DND-41 (cell line): ENCODE measurements at regions not wholly inside any gene's neighbourhood (a gene's known extent, or its start where the extent isn't known, plus 50 kb on each side); places are given as distances from the start of the nearest gene placed in this dataset.

ENCODE experiments used
- ATAC-seq: fragments of 200-7000 bp; cut with Tn5 transposase; 3 replicates; pipeline ENCODE4 v1.9.1; 2021; ENCODE audit warnings: low read depth; ENCODE audit not compliant: insufficient read depth
- DNase-seq: peaks from one replicate; pipeline ENCODE4 v3.0.0-alpha.2; 2020
- H2AFZ ChIP-seq: 2 replicates; pipeline ENCODE4 v1.6.0; 2012; ENCODE audit warnings: low read depth, low read length
- H3K27ac ChIP-seq: 2 replicates; pipeline ENCODE4 v1.5.1; 2012; ENCODE audit warnings: low read length, inconsistent platforms
- H3K27me3 ChIP-seq: fragments of 200-600 bp; sonication (generic); 2 replicates; pipeline ENCODE4 v1.6.0; 2012; ENCODE audit warnings: low read length, mild to moderate bottlenecking, inconsistent platforms; ENCODE audit not compliant: insufficient read depth, poor library complexity
- H3K36me3 ChIP-seq: 2 replicates; pipeline ENCODE4 v1.5.1; 2012; ENCODE audit warnings: low read length, inconsistent platforms; ENCODE audit not compliant: insufficient read depth
- H3K4me1 ChIP-seq: 2 replicates; pipeline ENCODE4 v1.5.1; 2012; ENCODE audit warnings: mild to moderate bottlenecking, low read length; ENCODE audit not compliant: insufficient read depth
- H3K4me2 ChIP-seq: 2 replicates; pipeline ENCODE4 v1.6.0; 2012; ENCODE audit warnings: mild to moderate bottlenecking, moderate library complexity, low read length, inconsistent platforms; ENCODE audit not compliant: insufficient read depth
- H3K4me3 ChIP-seq, 2 experiments: fragments of 200-600 bp in 1 of 2; shearing (Covaris generic) in 1 of 2; 2 replicates each; pipeline ENCODE4 v1.5.1; 2012 to 2016; ENCODE audit warnings: inconsistent platforms in 2 of 2, low read length in 2 of 2, mild to moderate bottlenecking in 2 of 2, low read depth in 1 of 2, moderate library complexity in 1 of 2
- H3K79me2 ChIP-seq: 2 replicates; pipeline ENCODE4 v1.6.0; 2012; ENCODE audit warnings: low read length, inconsistent platforms; ENCODE audit not compliant: insufficient read depth
- H3K9ac ChIP-seq: 2 replicates; pipeline ENCODE4 v1.6.0; 2012; ENCODE audit warnings: low read depth, mild to moderate bottlenecking, inconsistent platforms, low read length, moderate library complexity
- H3K9me3 ChIP-seq: 2 replicates; pipeline ENCODE4 v1.5.1; 2012; ENCODE audit warnings: low read length, moderate library complexity, mild to moderate bottlenecking, inconsistent platforms; ENCODE audit not compliant: insufficient read depth, severe bottlenecking
- H4K20me1 ChIP-seq: 2 replicates; pipeline ENCODE4 v1.6.0; 2012; ENCODE audit warnings: low read length; ENCODE audit not compliant: insufficient read depth
- CTCF ChIP-seq: IDR thresholded peaks from 2 replicates; pipeline ENCODE4 v1.5.1; 2012; ENCODE audit warnings: borderline replicate concordance, low read length, moderate library complexity, mild to moderate bottlenecking; ENCODE audit not compliant: poor library complexity, severe bottlenecking; ENCODE audit errors: extremely low read depth
- EZH2 ChIP-seq: IDR thresholded peaks from 3 replicates; pipeline ENCODE4 v1.6.1; 2012; ENCODE audit warnings: borderline replicate concordance, low read depth, mild to moderate bottlenecking, moderate library complexity, low read length, inconsistent platforms; ENCODE audit not compliant: severe bottlenecking

- TF ChIP-seq EZH2, result no peak
- H3K4me2 ChIP-seq, result no peak overlapping the region
- H4K20me1 ChIP-seq, result no peaks in the 10 kb centered on the region
- H2AFZ ChIP-seq, result peak overlapping the region; percentile 6; the same call in 1 of the 2 replicates
- no peaks in the 10 kb centered on the region for H3K79me2 ChIP-seq
- H3K4me3 ChIP-seq, result no peak overlapping the region
- H3K36me3 ChIP-seq, result no peaks in the 10 kb centered on the region
- H3K27me3 ChIP-seq, result no peaks in the 10 kb centered on the region
- ATAC-seq (no peak), DNase-seq (no peak)
- H3K4me1 ChIP-seq, result peaks cover 49% of the 10 kb centered on the region
- H3K27ac ChIP-seq, result peak overlapping the region; percentile 43
- no peak overlapping the region for H3K9ac ChIP-seq
- peaks cover 3% of the 10 kb centered on the region for H3K9me3 ChIP-seq
These were observed 89.0 kb upstream of the CD44 start for GRCh38 chr11:35049859-35050531.

- DNase-seq (no peak), ATAC-seq (peak; percentile 5; the same call in 1 of the 3 replicates)
- H3K9me3 ChIP-seq, result peaks cover 3% of the 10 kb centered on the region
- H3K4me3 ChIP-seq, result no peak overlapping the region
- H4K20me1 ChIP-seq, result no peaks in the 10 kb centered on the region
- H3K4me2 ChIP-seq, result no peak overlapping the region
- H3K27me3 ChIP-seq, result no peaks in the 10 kb centered on the region
- no peaks in the 10 kb centered on the region for H3K79me2 ChIP-seq
- peak overlapping the region; percentile 6 for H2AFZ ChIP-seq
- TF ChIP-seq EZH2 (no peak), CTCF (no peak)
- no peaks in the 10 kb centered on the region for H3K36me3 ChIP-seq
- H3K27ac ChIP-seq, result peak overlapping the region; percentile 43
- H3K4me1 ChIP-seq, result peaks cover 44% of the 10 kb centered on the region
- H3K9ac ChIP-seq, result no peak overlapping the region
These were observed 88.4 kb upstream of the CD44 start for GRCh38 chr11:35050541-35050995.

- H3K4me1 ChIP-seq, result peaks cover 4% of the 10 kb centered on the region; the same call in 1 of the 2 replicates
- no peak for DNase-seq
- H4K20me1 ChIP-seq, result no peaks in the 10 kb centered on the region
- no peak overlapping the region for H3K4me3 ChIP-seq
- no peaks in the 10 kb centered on the region for H3K9me3 ChIP-seq
- no peak overlapping the region for H3K9ac ChIP-seq
- no peak overlapping the region for H2AFZ ChIP-seq
- no peaks in the 10 kb centered on the region for H3K36me3 ChIP-seq
- TF ChIP-seq EZH2 (no peak), CTCF (no peak)
- no peak overlapping the region for H3K4me2 ChIP-seq
- H3K27me3 ChIP-seq, result no peaks in the 10 kb centered on the region
- ATAC-seq, result no peak; the same call in 2 of the 3 replicates
- no peak overlapping the region for H3K27ac ChIP-seq
- H3K79me2 ChIP-seq, result no peaks in the 10 kb centered on the region
These were observed 82.4 kb upstream of the CD44 start for GRCh38 chr11:35056391-35057093.

GRCh38 chr11:35057926-35058668, 80.9 kb upstream of the CD44 start:
- no peak overlapping the region for H3K4me3 ChIP-seq
- H3K79me2 ChIP-seq, result no peaks in the 10 kb centered on the region
- H3K9me3 ChIP-seq, result no peaks in the 10 kb centered on the region
- H3K36me3 ChIP-seq, result no peaks in the 10 kb centered on the region
- H4K20me1 ChIP-seq, result no peaks in the 10 kb centered on the region
- H2AFZ ChIP-seq, result no peak overlapping the region
- H3K27me3 ChIP-seq, result no peaks in the 10 kb centered on the region
- no peak overlapping the region for H3K27ac ChIP-seq
- peaks cover 4% of the 10 kb centered on the region; the same call in 1 of the 2 replicates for H3K4me1 ChIP-seq
- no peak for DNase-seq
- no peak overlapping the region for H3K9ac ChIP-seq
- no peak overlapping the region for H3K4me2 ChIP-seq
- TF ChIP-seq EZH2, result no peak
- no peak for TF ChIP-seq CTCF
- ATAC-seq, result peak; percentile 56; the same call in 1 of the 3 replicates
